OCI-LY3 (cell line): ENCODE measurements at regions not wholly inside any gene's neighbourhood (a gene's known extent, or its start where the extent isn't known, plus 50 kb on each side); places are given as distances from the start of the nearest gene placed in this dataset.

Source experiments
- CTCF ChIP-seq: fragments of 200-600, 300-600 bp; sonication (generic); IDR thresholded peaks from 2 replicates; pipeline ENCODE4 v1.5.1; 2014; ENCODE audit warnings: antibody characterized with exemption, low read length, low read depth
- EZH2phosphoT487 ChIP-seq: fragments of 200-600 bp; shearing (Covaris generic); IDR thresholded peaks from 2 replicates; pipeline ENCODE4 v1.6.1; 2018; ENCODE audit warnings: antibody characterized with exemption, mixed run types, low read depth

GRCh38 chr12:17478908-17479673 lies 610.9 kb downstream of the RERGL start:
- TF ChIP-seq CTCF = no peak
- TF ChIP-seq EZH2phosphoT487 = no peak
